HEK293 (cell line): ENCODE measurements at regions not wholly inside any gene's neighbourhood (a gene's known extent, or its start where the extent isn't known, plus 50 kb on each side); places are given as distances from the start of the nearest gene placed in this dataset.

ENCODE experiments used
- CTCF ChIP-seq: fragments of 450-650 bp; formaldehyde crosslinking; IDR thresholded peaks from 2 replicates; pipeline ENCODE4 v1.5.1; 2016; ENCODE audit warnings: missing biosample characterization, missing genetic modification characterization
- TRIM28 ChIP-seq: IDR thresholded peaks from 2 replicates; pipeline ENCODE4 v1.6.1; 2011; ENCODE audit warnings: low read length, control low read depth, borderline replicate concordance
- WT1 ChIP-seq: fragments of 450-650 bp; formaldehyde crosslinking; IDR thresholded peaks from 2 replicates; pipeline ENCODE4 v1.5.1; 2016; ENCODE audit warnings: missing biosample characterization, missing genetic modification characterization
- ZNF274 ChIP-seq, 2 experiments: fragments of 200-500 bp in 1 of 2; fragments of 450-650 bp in 1 of 2; sonication (Bioruptor generic) in 1 of 2; formaldehyde crosslinking in 1 of 2; IDR thresholded peaks; 2 replicates each; pipeline versions ENCODE4 v1.5.1 to v1.6.1; 2014 to 2016; ENCODE audit warnings: borderline replicate concordance in 1 of 2, inconsistent platforms in 1 of 2, low read length in 1 of 2, missing biosample characterization in 1 of 2, missing genetic modification characterization in 1 of 2
- ZNF521 ChIP-seq: fragments of 450-650 bp; formaldehyde crosslinking; IDR thresholded peaks from 2 replicates; pipeline ENCODE4 v1.5.1; 2017; ENCODE audit warnings: missing biosample characterization, mild to moderate bottlenecking, missing genetic modification characterization
- ZNF670 ChIP-seq: fragments of 450-650 bp; formaldehyde crosslinking; IDR thresholded peaks from 2 replicates; pipeline ENCODE4 v1.5.1; 2016; ENCODE audit warnings: missing biosample characterization, missing genetic modification characterization, low read depth

DNA sequence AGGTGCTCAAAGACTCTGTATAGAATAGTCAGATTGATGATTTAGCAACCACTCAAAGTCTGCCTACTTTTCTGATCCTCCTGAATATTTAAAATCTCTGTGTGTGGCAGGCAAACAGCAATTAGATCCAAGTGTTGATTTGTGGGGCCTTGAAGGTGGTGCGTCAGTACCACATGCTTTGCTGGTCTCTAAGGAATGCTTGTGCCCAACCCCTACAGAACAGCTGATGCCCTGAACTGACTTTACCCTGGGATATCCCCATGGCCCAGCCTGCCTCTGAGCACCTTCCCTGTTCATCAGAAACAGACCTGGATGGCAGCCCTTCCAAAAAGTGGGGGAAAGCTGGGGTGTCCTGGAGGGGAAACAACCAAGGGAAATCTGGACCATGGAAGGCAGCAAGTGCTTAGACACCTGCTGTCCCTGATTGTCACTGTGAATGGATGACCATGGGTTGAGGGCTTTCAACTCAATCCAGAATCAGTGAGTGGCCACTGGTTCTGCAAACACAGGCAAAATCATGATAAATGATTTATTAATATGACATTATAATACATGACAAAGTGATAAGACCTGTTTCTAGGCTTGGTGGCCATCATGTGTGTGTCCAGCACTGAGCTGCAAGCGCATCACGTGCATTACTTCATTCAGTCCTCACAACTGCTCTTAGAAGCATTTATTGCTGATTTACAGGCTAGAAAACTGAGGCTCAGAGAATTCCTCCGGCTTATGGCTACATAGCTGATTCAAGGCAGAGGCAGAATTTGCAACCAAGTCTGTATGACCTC is 76.1 kb upstream of the TPM1 start:
- TF ChIP-seq WT1 (tag by site-specific recombination) (no peak), ZNF670 (no peak), ZNF521 (tag by site-specific recombination) (no peak), TRIM28 (no peak), CTCF (no peak), ZNF274 (IDR thresholded peaks at IDR 0.05; ENCODE audit: low read length) (no peak), ZNF274 (tag by site-specific recombination; IDR thresholded peaks at IDR 0.05; ENCODE audit: borderline replicate concordance) (no peak)
